Subcutaneous abdominal adipose tissue (tissue), 5 donors: ENCODE measurements at regions not wholly inside any gene's neighbourhood (a gene's known extent, or its start where the extent isn't known, plus 50 kb on each side); places are given as distances from the start of the nearest gene placed in this dataset.
"Not testable (repeated sequence)": the region's sequence is repeated elsewhere in the genome, so short reads cannot be mapped to it uniquely, and the experiment has no call there.

Source experiments
- H3K27ac ChIP-seq: one replicate; pipeline ENCODE4 v1.7.0; 2013; ENCODE audit warnings: low read depth, mild to moderate bottlenecking, inconsistent platforms, low read length, moderate library complexity
- H3K27me3 ChIP-seq, 5 donors: one replicate each; pipeline ENCODE4 v1.7.0; 2013; ENCODE audit warnings: low read length in 5 of 5, inconsistent platforms in 1 of 5; ENCODE audit not compliant: control insufficient read depth in 5 of 5, insufficient read depth in 4 of 5
- H3K36me3 ChIP-seq, 5 donors: one replicate each; pipeline ENCODE4 v1.7.0; 2013; ENCODE audit warnings: low read length in 5 of 5; ENCODE audit not compliant: control insufficient read depth in 5 of 5, insufficient read depth in 5 of 5
- H3K4me1 ChIP-seq, 5 donors: one replicate each; pipeline ENCODE4 v1.7.0; 2013; ENCODE audit warnings: low read length in 5 of 5, mild to moderate bottlenecking in 3 of 5, moderate library complexity in 1 of 5; ENCODE audit not compliant: control insufficient read depth in 5 of 5, insufficient read depth in 5 of 5
- H3K4me3 ChIP-seq, 5 donors: one replicate each; pipeline ENCODE4 v1.7.0; 2013; ENCODE audit warnings: low read length in 5 of 5, low read depth in 1 of 5
- H3K9ac ChIP-seq, 5 donors: one replicate each; pipeline ENCODE4 v1.7.0; 2013; ENCODE audit warnings: low read length in 5 of 5, mild to moderate bottlenecking in 4 of 5, moderate library complexity in 3 of 5
- H3K9me3 ChIP-seq, 5 donors: one replicate each; pipeline ENCODE4 v1.7.0; 2013; ENCODE audit warnings: low read length in 5 of 5; ENCODE audit not compliant: control insufficient read depth in 5 of 5
- donor health status: healthy.
- donor health status: healthy.
- donor health status: healthy.
- donor health status: healthy.
- donor health status: healthy.

DNA sequence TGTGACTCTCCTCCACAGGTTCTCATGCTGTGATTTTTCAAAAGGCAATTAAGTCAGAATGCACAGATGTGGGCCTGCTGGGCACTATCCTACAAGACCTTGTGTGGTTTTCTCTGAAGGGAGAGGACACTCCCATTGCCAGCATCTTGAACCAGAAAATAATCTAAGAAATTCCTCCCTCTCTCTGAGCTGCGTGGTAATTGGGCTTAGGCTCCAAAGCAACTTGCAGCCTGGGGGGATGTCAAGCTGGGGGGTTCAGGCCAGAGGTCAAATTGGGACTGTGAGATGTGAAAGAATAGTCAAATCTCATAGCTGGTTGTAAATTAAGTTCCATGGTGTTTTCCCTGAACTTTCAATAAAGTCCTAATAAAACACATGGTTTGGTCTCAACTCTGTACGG is 350.6 kb upstream of the SLC7A11 start:
- Histone ChIP-seq H3K9me3 (no peaks in the 10 kb centered on the region), H3K9ac (no peak overlapping the region), H3K27me3 (no peaks in the 10 kb centered on the region), H3K4me1 (peaks cover 8 to 41% (median 30%) of the 10 kb centered on the region in 5 donors), H3K27ac (no peak overlapping the region), H3K36me3 (no peaks in the 10 kb centered on the region), H3K4me3 (no peak overlapping the region)

DNA sequence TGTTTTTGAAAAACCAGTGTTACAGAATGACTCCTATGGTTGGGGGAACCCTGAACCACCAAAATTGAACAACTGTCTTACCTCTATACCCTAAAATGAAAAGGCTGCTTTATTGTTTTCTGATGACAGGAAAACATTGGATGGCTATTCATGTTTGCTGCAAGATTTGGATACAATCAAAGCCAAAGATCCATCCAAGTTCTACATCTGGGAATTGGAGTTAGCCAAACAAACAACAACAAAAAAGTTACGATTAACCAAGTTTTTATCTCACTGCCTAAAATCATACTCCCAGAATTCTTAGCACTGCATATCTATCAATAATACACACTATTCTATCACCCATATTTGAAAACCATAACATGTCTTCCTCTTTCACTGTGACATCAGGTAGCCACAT is 349.7 kb upstream of the SLC7A11 start:
- no peaks in the 10 kb centered on the region for H3K36me3 ChIP-seq
- no peak overlapping the region for H3K4me3 ChIP-seq
- H3K27me3 ChIP-seq: no peaks in the 10 kb centered on the region
- no peak overlapping the region for H3K9ac ChIP-seq
- no peaks in the 10 kb centered on the region for H3K9me3 ChIP-seq
- no peak overlapping the region for H3K27ac ChIP-seq
- peaks cover 6 to 32% (median 21%) of the 10 kb centered on the region in 5 donors for H3K4me1 ChIP-seq

DNA sequence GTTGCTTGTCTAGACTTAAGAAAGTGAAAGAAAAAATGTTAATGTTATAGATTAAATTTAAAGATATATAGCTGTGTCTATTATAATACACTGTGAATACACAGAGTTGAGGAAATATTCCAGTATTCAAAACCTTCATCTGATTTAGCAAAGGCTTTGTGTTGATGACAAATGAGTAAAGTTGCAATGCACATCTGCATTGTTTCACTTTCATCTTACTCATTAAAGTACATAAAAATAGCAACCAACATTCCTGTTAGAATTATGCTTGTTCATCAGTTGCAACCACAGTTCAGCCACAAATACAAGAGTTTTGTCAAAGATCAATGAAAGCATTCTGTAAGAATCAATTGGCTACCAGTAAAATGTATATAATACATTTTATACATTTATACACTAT is 346.4 kb upstream of the SLC7A11 start:
- no peak overlapping the region for H3K4me3 ChIP-seq
- no peak overlapping the region for H3K9ac ChIP-seq
- H3K27ac ChIP-seq: no peak overlapping the region
- no peaks in the 10 kb centered on the region for H3K27me3 ChIP-seq
- peaks cover 0 to 3% (median 0%) of the 10 kb centered on the region in 5 donors for H3K9me3 ChIP-seq
- H3K4me1 ChIP-seq: peaks cover 0 to 9% (median 4%) of the 10 kb centered on the region in 5 donors
- H3K36me3 ChIP-seq: no peaks in the 10 kb centered on the region

DNA sequence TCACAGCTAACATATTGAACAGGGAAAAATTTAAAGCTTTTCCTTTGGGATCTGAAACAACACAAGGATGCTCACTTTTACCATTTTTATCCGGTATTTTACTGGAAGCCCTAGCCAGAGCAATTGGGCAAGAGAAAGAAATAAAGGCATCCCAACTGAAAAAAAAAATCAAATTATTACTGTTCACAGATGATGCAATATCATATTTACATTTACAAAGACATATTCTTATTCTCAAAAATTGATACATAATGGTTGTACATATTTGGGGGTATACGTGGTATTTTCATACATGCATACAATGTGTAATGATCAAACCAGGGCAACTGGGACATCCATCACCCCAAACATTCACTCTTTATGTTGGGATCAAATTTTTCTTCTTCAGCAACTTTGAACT is 337.0 kb upstream of the SLC7A11 start:
- H3K27me3 ChIP-seq: no peaks in the 10 kb centered on the region
- no peaks in the 10 kb centered on the region for H3K4me1 ChIP-seq
- peaks cover 4 to 25% (median 22%) of the 10 kb centered on the region in 5 donors for H3K9me3 ChIP-seq
- H3K36me3 ChIP-seq: no peaks in the 10 kb centered on the region
- H3K4me3 ChIP-seq: no peak overlapping the region
- H3K27ac ChIP-seq: no peak overlapping the region
- H3K9ac ChIP-seq: no peak overlapping the region

DNA sequence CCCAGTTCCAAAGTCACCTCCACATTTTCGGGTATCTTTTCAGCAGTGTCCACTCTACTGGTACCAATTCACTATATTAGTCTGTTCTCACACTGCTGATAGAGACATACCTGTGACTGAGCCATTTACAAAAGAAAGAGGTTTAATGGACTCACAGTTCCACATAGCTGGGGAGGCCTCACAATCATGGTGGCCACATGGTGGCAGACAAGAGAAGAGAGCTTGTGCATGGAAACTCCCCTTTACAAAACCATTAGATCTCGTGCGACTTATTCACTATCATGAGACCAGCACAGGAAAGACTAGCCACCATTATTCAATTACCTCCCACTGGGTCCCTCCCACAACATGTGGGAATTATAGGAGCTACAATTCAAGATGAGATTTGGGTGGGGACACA is 335.7 kb upstream of the SLC7A11 start:
- H3K27me3 ChIP-seq, H3K9ac ChIP-seq, H3K4me1 ChIP-seq, H3K36me3 ChIP-seq, H3K4me3 ChIP-seq, H3K27ac ChIP-seq: not testable (repeated sequence)
- peaks cover 4 to 25% (median 22%) of the 10 kb centered on the region in 5 donors for H3K9me3 ChIP-seq

DNA sequence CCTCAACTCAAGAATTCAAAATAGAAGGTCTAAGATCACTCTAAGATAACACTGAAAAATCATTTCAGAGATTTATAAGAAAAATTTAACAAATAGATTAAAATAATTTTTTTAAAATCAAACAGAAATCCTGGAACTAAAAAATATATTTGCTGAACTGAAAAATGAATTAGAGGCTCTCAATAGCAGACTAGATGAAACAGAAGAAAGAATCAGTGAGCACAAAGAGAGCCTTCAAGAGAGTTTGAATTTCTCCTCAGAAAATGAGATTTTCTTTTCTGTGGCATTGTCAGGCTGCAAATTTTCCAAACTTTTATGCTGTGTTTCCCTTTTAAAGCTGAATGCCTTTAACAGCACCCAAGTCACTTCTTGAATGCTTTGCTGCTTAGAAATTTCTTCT is 335.0 kb upstream of the SLC7A11 start:
- Histone ChIP-seq H3K36me3 (no peaks in the 10 kb centered on the region), H3K4me1 (no peaks in the 10 kb centered on the region), H3K27me3 (no peaks in the 10 kb centered on the region), H3K9me3 (peaks cover 4 to 25% (median 21%) of the 10 kb centered on the region in 5 donors), H3K4me3 (no peak overlapping the region), H3K9ac (no peak overlapping the region), H3K27ac (no peak overlapping the region)

DNA sequence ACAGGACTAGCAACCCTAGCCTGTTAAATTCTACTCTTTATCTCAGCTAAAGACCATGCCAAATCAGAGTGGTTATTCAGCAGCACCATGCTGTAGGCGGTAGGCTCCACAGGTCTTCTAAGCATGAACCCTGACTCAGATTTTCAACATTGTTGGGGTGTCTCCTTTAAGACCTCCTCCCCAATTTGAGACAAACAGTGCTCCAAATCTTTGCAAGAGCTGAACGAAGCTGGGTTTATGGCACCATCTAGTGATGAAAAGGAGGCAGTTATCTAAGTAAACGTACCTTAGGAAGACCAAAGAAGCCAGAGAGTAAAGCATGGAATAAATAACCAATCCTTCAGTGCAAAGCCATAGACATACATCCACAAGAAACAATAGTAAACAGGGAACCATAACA is 334.5 kb upstream of the SLC7A11 start:
- Histone ChIP-seq H3K4me1 (no peaks in the 10 kb centered on the region), H3K27me3 (no peaks in the 10 kb centered on the region), H3K36me3 (no peaks in the 10 kb centered on the region), H3K27ac (no peak overlapping the region), H3K9ac (no peak overlapping the region), H3K9me3 (peaks cover 4 to 25% (median 18%) of the 10 kb centered on the region in 5 donors), H3K4me3 (no peak overlapping the region)

DNA sequence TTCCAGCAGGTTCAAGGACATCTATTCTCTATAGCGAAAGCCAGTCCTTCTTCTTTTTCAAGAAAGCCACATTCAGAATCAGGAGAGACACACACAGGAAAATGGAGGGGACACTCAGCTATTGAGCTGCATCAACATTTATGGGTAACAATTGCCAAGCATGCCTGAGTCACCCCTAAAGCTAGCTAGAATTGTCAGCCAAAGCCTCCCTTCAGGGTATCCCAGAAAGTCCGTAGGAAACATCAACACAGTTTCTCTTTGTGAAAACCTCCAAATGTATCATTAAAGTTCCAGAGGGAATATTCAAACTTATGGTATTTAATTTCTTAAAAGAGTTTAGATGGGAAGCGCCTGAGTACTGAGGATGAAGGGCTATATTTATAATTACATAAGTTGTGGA is 331.1 kb upstream of the SLC7A11 start:
- Histone ChIP-seq H3K27ac (no peak overlapping the region), H3K9me3 (peaks cover 4 to 21% (median 14%) of the 10 kb centered on the region in 5 donors), H3K4me3 (no peak overlapping the region), H3K27me3 (no peaks in the 10 kb centered on the region), H3K36me3 (no peaks in the 10 kb centered on the region), H3K4me1 (no peaks in the 10 kb centered on the region), H3K9ac (no peak overlapping the region)

DNA sequence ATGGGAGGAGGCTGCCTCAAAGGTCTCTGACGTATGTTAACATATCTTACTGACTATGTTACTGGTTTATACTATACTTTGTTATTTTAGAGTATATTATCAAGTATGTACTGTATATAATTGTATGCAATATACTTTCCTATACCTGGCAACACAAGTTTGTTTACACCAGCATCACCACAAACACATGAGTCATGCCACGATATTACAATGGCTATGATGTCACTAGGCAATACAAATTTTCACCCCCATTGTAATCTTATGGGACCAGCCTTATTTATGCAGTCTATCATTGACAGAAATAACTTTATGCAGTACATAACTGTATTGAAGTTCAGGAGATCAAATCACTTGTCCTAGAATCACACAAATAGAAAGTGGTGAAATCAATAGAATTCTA is 329.9 kb upstream of the SLC7A11 start:
- Histone ChIP-seq H3K4me1 (no peaks in the 10 kb centered on the region), H3K27ac (no peak overlapping the region), H3K36me3 (no peaks in the 10 kb centered on the region), H3K9ac (no peak overlapping the region), H3K27me3 (no peaks in the 10 kb centered on the region), H3K4me3 (no peak overlapping the region), H3K9me3 (peaks cover 3 to 10% (median 6%) of the 10 kb centered on the region in 5 donors)

DNA sequence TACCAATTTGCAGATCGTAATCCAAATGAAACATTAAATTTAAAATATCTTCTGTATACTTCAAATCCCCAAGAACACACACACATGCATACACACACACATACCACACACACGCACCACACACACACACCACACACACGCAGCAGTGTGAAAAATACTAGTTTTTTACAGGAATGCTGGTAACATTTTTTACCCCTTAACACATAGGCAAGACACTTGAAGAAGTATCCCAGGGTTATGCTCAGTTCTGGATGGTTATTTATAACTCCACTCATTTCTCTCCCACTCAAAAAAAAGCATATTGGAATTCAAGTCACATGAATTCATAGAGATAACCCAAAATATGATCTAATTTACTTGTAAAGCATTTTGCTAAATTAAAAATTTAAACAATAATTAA is 325.5 kb upstream of the SLC7A11 start:
- no peaks in the 10 kb centered on the region for H3K9me3 ChIP-seq
- H3K27me3 ChIP-seq: no peaks in the 10 kb centered on the region
- H3K4me3 ChIP-seq: no peak overlapping the region
- no peak overlapping the region for H3K9ac ChIP-seq
- peaks cover 0 to 5% (median under 1%) of the 10 kb centered on the region in 5 donors for H3K4me1 ChIP-seq
- no peaks in the 10 kb centered on the region for H3K36me3 ChIP-seq
- no peak overlapping the region for H3K27ac ChIP-seq

DNA sequence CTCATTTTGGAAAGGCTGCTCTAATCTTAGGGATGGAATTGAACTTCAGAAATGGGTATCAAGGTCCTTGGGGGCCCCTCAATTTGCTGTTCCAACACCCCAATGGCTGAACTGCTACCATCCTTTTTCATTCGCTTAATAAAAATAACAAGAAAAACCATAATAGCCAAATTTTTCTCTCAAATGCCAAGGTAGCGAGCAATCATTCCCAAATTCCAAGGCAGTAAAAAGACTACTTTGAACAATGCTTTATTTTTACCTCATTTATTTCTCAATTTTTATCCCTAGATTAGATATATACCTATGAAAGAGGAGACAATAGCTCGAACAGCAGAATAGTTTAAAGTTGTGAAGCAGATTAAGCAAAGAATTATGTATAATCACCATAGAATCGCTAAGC is 323.4 kb upstream of the SLC7A11 start:
- no peaks in the 10 kb centered on the region for H3K36me3 ChIP-seq
- no peak overlapping the region for H3K27ac ChIP-seq
- H3K4me1 ChIP-seq: peaks cover 0 to 15% (median 5%) of the 10 kb centered on the region in 5 donors
- H3K9ac ChIP-seq: no peak overlapping the region
- no peak overlapping the region for H3K4me3 ChIP-seq
- H3K9me3 ChIP-seq: no peaks in the 10 kb centered on the region
- no peaks in the 10 kb centered on the region for H3K27me3 ChIP-seq
